CD4-positive, alpha-beta T cell (primary cell): ENCODE measurements at regions not wholly inside any gene's neighbourhood (a gene's known extent, or its start where the extent isn't known, plus 50 kb on each side); places are given as distances from the start of the nearest gene placed in this dataset.

Experiments
- ATAC-seq: fragments of 200-7000 bp; cut with Tn5 transposase; one replicate; pipeline ENCODE4 v1.10.0; 2022; ENCODE audit warnings: mild to moderate bottlenecking; ENCODE audit not compliant: poor library complexity
- CTCF ChIA-PET: fragments of 350-600 bp; sonication (Branson Sonifier 250); formaldehyde crosslinking; loops from one replicate; lab custom pipeline; 2021; ENCODE audit warnings: antibody characterized with exemption, inconsistent platforms; lab: Charles Lee
- POLR2A ChIA-PET: fragments of 350-600 bp; sonication (Branson Sonifier 250); formaldehyde crosslinking; loops from one replicate; lab custom pipeline; 2021; ENCODE audit warnings: antibody characterized with exemption, inconsistent platforms; lab: Charles Lee
- DNase-seq, 14 experiments: peaks; one replicate each; pipeline ENCODE4 v3.0.0-alpha.2; 2013 to 2020; ENCODE audit warnings: mixed read lengths in 2 of 14
- H3K27ac ChIP-seq, 2 donors: one replicate each; pipeline versions ENCODE4 v1.5.1 to v1.7.0; 2013; ENCODE audit warnings: low read length in 2 of 2, low read depth in 1 of 2, mild to moderate bottlenecking in 1 of 2
- H3K27me3 ChIP-seq, 2 experiments: 1 replicate in 1 of 2; 2 replicates in 1 of 2; pipeline versions ENCODE4 v1.6.1 to v1.7.0; 2013; ENCODE audit warnings: low read length in 2 of 2, control low read depth in 1 of 2, mild to moderate bottlenecking in 1 of 2, moderate library complexity in 1 of 2; ENCODE audit not compliant: insufficient read depth in 2 of 2, control insufficient read depth in 1 of 2
- H3K36me3 ChIP-seq: one replicate; pipeline ENCODE4 v1.6.1; 2013; ENCODE audit warnings: low read length, control low read depth; ENCODE audit not compliant: insufficient read depth
- H3K4me1 ChIP-seq: one replicate; pipeline ENCODE4 v1.6.1; 2013; ENCODE audit warnings: low read length, control low read depth; ENCODE audit not compliant: insufficient read depth
- H3K4me3 ChIP-seq: one replicate; pipeline ENCODE4 v1.5.1; 2013; ENCODE audit warnings: mild to moderate bottlenecking, low read length, moderate library complexity
- H3K9me3 ChIP-seq, 2 experiments: 1 replicate in 1 of 2; 2 replicates in 1 of 2; pipeline versions ENCODE4 v1.6.1 to v1.7.0; 2013; ENCODE audit warnings: low read length in 2 of 2, mild to moderate bottlenecking in 2 of 2, control low read depth in 1 of 2, moderate library complexity in 1 of 2; ENCODE audit not compliant: control insufficient read depth in 1 of 2, insufficient read depth in 1 of 2
- H3K27ac Mint-ChIP-seq: one replicate; pipeline ENCODE4 v1.8.0; 2020; ENCODE audit warnings: mixed read lengths
- H3K27me3 Mint-ChIP-seq: one replicate; pipeline ENCODE4 v1.8.0; 2021; ENCODE audit warnings: mixed read lengths
- H3K36me3 Mint-ChIP-seq: one replicate; pipeline ENCODE4 v1.8.0; 2021; ENCODE audit warnings: low read depth, mixed read lengths
- H3K4me1 Mint-ChIP-seq: one replicate; pipeline ENCODE4 v1.8.0; 2021; ENCODE audit warnings: low read depth, mixed read lengths
- H3K4me3 Mint-ChIP-seq: one replicate; pipeline ENCODE4 v1.8.0; 2020; ENCODE audit warnings: mild to moderate bottlenecking, mixed read lengths
- H3K9me3 Mint-ChIP-seq: one replicate; pipeline ENCODE4 v1.8.0; 2020; ENCODE audit warnings: mixed read lengths
- CTCF ChIP-seq: fragments of 200-600 bp; IDR thresholded peaks from one replicate; pipeline ENCODE4 v1.8.0; 2022; ENCODE audit warnings: antibody characterized with exemption, mild to moderate bottlenecking
- intact Hi-C, 2 experiments: fragments of 100-400 bp; cut with DNase I in 1 of 2; cut with micrococcal nuclease in 1 of 2; formaldehyde crosslinking; loops; one replicate each; pipeline versions ENCODE4 v1.15.1 to v1.9.0; 2023 to 2025; cut with DNase I, micrococcal nuclease

DNA sequence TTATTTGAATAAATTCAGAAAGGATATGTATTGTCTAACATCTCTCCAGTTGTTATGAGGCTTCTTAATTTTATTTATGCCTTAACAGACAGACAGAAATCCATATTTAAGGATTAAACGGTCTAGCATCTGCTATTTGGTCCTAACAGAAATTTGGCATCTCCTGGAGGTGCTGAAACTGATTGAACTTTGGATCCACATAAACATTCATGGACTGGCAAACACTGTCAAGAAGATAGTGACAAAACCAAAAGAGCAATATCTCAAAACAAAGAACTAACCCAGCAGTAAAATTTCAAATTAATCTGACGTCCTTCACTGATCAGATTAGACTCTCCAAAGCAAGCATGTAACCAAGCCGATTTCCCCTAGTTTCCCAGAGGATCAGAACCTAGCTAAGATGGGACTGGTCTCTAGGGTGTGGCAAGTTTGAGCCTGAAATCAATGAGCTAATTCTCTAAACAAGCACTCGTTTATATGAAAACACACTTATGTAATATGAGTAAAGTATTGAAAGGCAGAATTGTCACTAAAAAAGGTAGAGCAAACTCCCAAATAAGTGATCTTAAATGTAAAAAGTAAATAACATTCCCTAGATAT, 139.5 kb downstream of the NOL4 start:
- Mint-ChIP-seq H3K4me1 (no peaks in the 10 kb centered on the region), H3K4me3 (no peak overlapping the region), H3K36me3 (no peaks in the 10 kb centered on the region), H3K27ac (no peak overlapping the region), H3K27me3 (no peaks in the 10 kb centered on the region), H3K9me3 (peaks cover 3% of the 10 kb centered on the region)
- TF ChIP-seq CTCF: no peak
- no peaks in the 10 kb centered on the region for H3K27me3 ChIP-seq
- no peak overlapping the region for H3K27ac ChIP-seq
- intact Hi-C loops: no loop called here
- H3K4me1 ChIP-seq: no peaks in the 10 kb centered on the region
- DNase-seq (no peak), ATAC-seq (no peak)
- H3K9me3 ChIP-seq: peaks cover 0 to 6% of the 10 kb centered on the region in 2 experiments
- no peak overlapping the region for H3K4me3 ChIP-seq
- no peaks in the 10 kb centered on the region for H3K36me3 ChIP-seq
- CTCF ChIA-PET: no interaction called here
- POLR2A ChIA-PET: no interaction called here

DNA sequence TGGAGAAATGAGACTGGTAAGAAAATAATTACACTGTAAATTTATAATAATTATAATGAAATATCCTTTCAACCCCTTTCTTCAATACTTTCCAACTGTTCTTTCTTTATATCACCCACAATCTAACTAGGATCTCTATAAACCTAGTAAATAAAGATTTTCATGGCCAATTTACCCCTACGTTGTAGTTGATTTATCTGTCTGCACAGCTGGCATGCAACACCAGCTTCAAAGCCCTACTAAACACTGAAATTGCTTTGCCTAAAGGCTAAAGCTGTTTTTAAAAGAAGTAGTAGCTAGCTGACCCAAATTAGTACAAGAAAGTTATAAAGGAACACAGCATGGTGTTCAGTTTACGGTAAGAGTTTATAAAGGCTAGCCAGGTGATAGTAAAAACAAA, 140.1 kb downstream of the NOL4 start:
- Histone ChIP-seq H3K4me3 (no peak overlapping the region), H3K4me1 (no peaks in the 10 kb centered on the region), H3K27ac (no peak overlapping the region), H3K36me3 (no peaks in the 10 kb centered on the region), H3K9me3 (peaks cover 0 to 6% of the 10 kb centered on the region in 2 experiments), H3K27me3 (no peaks in the 10 kb centered on the region)
- Mint-ChIP-seq H3K27ac (no peak overlapping the region), H3K4me1 (no peaks in the 10 kb centered on the region), H3K27me3 (no peaks in the 10 kb centered on the region), H3K36me3 (no peaks in the 10 kb centered on the region), H3K9me3 (peaks cover 3% of the 10 kb centered on the region), H3K4me3 (no peak overlapping the region)
- POLR2A ChIA-PET: no interaction called here
- intact Hi-C loops: no loop called here
- no peak for ATAC-seq
- CTCF ChIA-PET: no interaction called here
- DNase-seq: no peak
- TF ChIP-seq CTCF: no peak

- H3K4me3 ChIP-seq: no peak overlapping the region
- ATAC-seq (no peak), DNase-seq (no peak)
- Mint-ChIP-seq H3K36me3 (no peaks in the 10 kb centered on the region), H3K4me1 (no peaks in the 10 kb centered on the region), H3K9me3 (peaks cover 3% of the 10 kb centered on the region), H3K27ac (no peak overlapping the region), H3K4me3 (no peak overlapping the region), H3K27me3 (no peaks in the 10 kb centered on the region)
- POLR2A ChIA-PET: no interaction called here
- intact Hi-C loops: no loop called here
- no peaks in the 10 kb centered on the region for H3K27me3 ChIP-seq
- no peak for TF ChIP-seq CTCF
- no peak overlapping the region for H3K27ac ChIP-seq
- peaks cover 0 to 6% of the 10 kb centered on the region in 2 experiments for H3K9me3 ChIP-seq
- H3K36me3 ChIP-seq: no peaks in the 10 kb centered on the region
- CTCF ChIA-PET: no interaction called here
- H3K4me1 ChIP-seq: no peaks in the 10 kb centered on the region
These were observed 140.7 kb downstream of the NOL4 start for GRCh38 chr18:34083910-34084535.
